HG02943 (cell line): ENCODE measurements at regions not wholly inside any gene's neighbourhood (a gene's known extent, or its start where the extent isn't known, plus 50 kb on each side); places are given as distances from the start of the nearest gene placed in this dataset.
A peak's percentile ranks its signal among the peaks of the same experiment; 100 is the strongest.
"Not testable (repeated sequence)": the region's sequence is repeated elsewhere in the genome, so short reads cannot be mapped to it uniquely, and the experiment has no call there.

Source experiments
- ATAC-seq: cut with Tn5 transposase; IDR thresholded peaks from one replicate; pipeline ENCODE4 v1.9.1; 2021; ENCODE audit warnings: mild to moderate bottlenecking, low read depth, moderate library complexity; ENCODE audit not compliant: unreplicated experiment

DNA sequence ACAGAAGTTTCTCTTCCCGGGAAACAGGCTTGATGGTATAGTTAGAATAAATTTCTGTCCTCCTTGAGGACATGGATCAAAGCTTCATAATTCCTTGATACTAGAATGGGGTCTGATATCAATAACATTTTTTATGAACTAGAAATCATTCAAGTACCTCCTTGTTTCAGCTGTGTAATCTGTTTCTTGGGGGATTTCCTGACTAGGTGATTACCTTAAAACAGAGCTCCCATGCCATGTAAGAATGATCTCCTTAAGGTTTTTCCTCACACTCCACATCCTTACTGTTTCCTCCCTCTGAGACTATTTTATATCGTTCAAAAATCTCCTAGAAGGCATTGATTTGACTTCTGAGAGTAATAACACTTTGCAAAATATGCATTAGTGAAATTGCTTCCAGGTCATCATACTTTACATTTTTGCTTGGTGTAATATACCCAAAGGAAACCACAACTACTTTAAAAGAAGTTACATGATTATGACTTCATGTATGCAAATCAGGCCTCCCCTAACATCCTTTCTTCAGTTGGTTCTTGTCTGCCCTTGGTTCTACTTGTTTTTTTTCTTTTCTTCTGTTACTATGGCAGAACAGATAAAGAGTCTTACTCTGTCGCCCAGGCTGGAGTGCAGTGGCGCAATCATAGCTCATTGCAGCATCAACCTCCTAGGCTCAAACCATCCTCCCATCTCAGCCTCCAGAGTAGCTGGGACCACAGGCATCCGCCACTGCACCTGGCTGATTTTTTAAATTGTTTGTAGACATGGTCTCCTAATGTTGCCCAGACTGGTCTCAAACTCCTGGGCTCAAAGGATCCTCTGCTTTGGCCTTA is 388.8 kb downstream of the ZFHX3 start:
- no peak for ATAC-seq

- peak; percentile 93 for ATAC-seq
Measured at GRCh38 chr16:72657791-72658190, 390.1 kb downstream of the ZFHX3 start.

DNA sequence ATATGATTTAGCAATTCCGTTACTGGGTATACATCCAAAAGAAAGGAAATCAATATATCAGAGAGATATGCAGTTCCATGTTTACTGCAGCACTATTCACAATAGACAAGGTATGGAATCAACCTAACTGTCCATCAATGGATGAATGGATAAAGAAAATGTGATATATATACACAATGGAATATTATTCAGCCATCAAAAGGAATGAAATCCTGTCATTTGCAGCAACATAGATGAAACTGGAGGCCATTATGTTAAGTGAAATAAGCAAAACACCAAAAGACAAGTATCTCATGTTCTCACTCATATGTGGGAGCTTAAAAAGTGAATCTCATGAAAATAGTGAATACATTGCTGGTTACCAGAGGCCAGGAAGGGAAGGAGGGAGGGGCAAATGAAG is 390.8 kb downstream of the ZFHX3 start:
- no peak for ATAC-seq

DNA sequence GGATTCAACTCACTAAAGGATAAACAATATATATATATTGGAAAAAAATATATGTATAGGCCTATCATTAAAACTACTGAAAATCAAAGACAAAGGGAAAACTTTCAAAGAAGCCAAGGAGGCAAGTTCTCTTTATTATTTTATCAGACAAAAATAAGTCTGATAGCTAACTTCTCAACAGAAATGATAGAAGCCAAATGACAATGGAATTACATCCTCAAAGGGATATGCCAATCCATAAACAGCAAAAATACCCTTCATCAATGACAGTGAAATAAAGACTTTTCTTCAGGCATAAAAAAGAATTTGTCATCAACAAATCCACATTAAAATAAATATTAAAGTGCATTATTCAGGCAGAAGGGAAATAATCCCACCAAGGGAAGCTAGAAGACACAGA is 393.4 kb downstream of the ZFHX3 start:
- ATAC-seq: no peak

DNA sequence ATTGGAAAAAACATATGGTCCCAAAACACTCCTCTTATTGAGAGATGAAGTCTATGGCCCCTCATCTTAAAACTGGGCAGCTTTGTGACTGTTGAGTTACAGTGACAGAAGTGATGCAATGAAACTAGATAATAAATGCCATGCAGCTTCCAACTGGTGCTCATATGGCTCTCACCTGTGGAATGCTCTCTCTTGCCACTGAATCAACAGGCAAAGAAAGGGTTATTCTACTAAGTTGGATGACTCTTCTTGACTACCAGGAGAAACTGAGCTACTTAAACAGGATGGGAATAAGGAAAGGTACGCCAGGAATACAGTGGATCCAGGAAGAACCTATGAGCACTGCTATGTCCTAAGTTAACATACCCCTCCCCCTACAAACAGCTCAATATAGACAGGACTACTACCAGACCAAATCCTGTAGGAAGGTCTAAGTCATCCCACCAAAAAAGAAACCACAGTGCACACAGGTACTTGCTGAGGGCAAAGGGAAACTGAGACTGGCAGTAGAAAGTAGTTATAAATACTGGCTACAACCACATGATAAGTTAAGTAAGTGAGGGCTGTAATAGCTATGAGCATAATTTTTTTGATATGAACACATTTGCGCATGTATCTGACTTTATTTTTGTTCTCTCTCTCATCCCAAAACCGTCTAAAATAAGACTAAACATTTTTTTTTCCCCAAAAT is 398.5 kb downstream of the ZFHX3 start:
- ATAC-seq: peak; percentile 61

- no peak for ATAC-seq
Measured at GRCh38 chr16:72646615-72647014, 401.3 kb downstream of the ZFHX3 start.

DNA sequence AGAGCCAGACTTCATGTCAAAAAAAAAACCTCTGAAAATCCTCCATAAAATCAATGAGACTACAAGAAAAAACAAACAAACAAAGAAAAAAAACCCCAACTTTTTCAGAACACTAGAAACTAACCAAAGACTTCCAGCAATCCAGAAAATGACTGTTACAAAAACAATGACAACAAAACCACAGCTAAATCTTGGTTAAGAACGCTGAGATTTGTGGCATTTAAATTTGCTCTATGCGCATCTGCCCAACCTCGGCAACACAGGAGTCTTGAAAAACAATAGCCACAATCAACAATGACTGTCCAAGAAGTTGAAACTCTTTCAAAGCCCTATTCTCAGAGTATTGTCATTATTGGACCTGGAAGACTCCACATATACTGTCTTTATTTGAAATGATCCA is 402.4 kb downstream of the ZFHX3 start:
- ATAC-seq: no peak

DNA sequence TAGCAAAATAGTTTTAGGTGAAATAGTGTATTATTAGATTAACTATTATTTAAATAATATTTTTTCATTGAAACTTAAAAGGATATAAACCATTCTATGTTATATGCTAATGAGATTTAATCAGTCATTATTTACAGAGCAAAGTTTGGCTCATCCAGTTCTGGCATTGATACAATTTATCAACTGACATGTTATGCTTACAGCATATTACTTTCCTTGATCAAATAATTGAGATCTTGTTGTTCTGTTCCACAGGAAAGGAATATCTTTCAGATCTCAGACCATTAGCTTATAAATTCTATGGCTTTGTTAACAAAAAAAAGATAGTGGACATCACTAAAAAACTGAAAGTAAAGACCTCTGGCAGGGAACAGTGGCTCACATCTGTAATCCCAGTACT is 403.0 kb downstream of the ZFHX3 start:
- ATAC-seq: no peak

DNA sequence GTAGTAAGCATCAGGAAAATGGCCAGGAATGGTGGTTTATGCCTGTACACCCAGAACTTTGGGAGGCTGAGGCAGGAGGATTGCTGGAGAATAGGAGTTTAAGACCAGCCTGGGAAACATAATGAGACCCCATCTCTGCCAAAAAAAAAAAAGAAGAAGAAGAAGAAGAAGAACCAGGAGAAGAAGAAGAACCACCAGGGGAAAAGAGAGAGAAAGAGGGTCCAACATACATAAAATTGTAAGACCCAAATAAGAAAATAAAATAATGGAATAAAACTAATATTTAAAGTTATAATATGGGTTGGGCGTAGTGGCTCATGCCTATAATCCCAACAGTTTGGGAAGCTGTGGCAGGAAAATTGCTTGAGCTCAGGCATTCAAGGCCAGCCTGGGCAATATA is 408.4 kb downstream of the ZFHX3 start:
- no peak for ATAC-seq

GRCh38 chr16:72637306-72637705 is 410.6 kb downstream of the ZFHX3 start:
- no peak for ATAC-seq

DNA sequence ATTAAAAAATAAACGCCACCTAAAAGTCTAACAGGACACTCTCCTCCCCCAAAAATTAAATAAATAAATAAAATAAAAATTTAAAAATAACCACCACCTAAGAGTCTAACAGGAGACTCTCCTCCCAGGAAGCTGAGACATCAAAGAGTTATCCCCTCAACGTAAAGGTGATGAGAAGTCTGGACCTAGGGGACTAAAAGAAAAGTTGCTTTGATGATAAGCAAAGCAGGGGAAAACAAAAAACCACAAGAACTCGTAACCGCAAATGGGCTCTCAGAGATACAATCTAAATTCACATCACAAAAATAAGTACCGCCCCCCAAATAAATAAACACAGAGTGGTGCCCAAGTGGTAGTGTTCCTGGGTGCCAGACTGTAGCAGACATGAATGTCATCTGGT is 412.2 kb downstream of the ZFHX3 start:
- ATAC-seq: no peak

- no peak for ATAC-seq
Measured at GRCh38 chr16:72635104-72635503, 412.8 kb downstream of the ZFHX3 start.

- ATAC-seq: not testable (repeated sequence)
Measured at GRCh38 chr16:72627182-72627896, 420.6 kb downstream of the ZFHX3 start.

DNA sequence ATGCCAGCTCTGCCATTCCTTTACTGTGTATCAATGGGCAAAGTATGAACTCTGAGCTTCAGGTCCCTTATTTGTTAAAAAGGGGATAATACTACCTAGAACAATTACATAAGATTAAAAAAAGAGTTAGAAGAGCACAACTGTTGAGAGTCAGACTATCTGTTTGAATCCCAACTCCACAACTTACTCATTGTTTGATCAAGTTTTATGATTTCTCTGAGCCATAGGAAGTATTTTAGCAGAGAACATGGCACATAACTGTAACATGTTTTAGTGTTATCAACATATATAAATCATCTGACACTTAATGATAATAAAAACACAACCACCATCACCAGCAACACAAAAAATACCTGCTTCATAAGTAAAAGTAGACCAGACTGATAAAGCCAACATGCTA is 421.3 kb downstream of the ZFHX3 start:
- ATAC-seq: no peak

GRCh38 chr16:72621651-72622050 is 426.3 kb downstream of the ZFHX3 start:
- ATAC-seq: no peak

- no peak for ATAC-seq
Measured at GRCh38 chr16:72620853-72621252, 427.1 kb downstream of the ZFHX3 start.

DNA sequence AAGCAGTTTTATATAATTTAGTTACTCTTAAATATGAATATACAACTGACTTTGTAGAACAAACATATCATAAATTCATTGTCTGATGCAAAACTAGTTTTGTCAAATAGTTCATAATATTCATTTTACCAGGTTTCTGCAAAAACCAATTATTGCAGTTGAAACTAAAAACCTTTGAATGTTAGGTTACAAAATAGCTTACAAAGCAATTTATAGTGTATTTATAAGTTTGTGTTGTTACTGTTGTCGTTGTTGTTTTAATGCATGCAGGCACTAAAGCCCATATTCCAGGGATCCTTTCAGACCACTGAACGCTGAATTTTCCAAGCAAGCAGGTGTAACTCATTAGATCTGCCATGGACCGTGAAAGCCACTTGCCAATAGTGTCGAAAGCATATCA is 427.6 kb downstream of the ZFHX3 start:
- no peak for ATAC-seq

DNA sequence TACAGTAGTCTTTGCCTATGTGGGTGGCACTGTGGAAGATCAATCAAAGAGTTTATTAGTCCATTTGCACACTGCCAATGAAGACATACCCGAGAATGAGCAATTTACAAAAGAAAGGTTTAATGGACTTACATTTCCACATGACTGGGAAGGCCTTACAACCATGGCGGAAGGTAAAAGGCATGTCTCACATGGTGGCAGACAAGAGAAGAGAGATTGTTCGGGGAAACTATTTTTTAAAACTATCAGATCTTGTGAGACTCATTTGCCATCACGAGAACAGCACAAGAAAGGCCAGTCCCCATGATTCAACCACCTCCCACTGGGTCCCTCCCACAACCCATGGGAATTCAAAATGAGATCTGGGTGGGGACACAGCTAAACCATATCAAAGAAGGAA is 432.1 kb downstream of the ZFHX3 start:
- ATAC-seq: no peak

GRCh38 chr16:72612718-72613117 is 435.2 kb downstream of the ZFHX3 start:
- ATAC-seq: no peak

DNA sequence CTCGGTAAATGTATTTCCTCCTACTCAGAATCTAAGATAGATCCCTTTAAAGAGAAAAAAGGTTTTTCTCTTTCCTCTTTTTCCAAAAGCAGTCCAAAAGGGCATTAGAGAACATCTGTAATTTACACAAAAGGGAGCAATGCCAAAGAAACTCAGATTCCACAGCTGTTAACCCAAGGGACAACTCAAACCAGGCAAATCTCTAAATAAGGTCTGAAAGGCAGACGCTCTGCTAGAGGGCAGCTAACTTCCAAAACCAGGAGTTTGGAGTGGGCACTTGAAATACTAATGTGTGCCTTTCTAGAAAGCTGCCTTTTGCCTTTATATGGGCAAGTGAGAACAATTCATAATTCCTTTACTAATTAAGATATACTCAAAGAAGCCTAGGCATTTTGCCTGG is 435.7 kb downstream of the ZFHX3 start:
- no peak for ATAC-seq

DNA sequence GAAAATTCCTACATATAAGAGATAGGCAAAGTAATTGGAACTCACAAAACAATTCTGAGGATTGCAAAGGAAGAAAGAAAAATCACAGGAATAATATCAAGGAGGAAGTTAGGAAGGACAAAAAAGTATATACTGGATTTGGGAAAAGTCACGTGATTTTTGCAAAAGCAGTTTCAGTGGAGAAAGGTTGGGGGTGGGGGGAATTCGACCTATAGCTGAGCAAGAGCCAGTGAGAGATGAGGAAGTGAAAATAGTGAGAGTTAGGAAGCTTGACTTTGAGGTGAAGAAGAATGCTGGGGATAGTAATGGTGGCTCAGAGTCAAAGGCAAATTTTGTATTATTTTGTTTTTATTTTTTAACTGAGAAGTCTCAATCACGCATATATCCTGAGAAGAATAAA is 438.0 kb upstream of the PMFBP1 start:
- no peak for ATAC-seq
